PC-9 (cell line): ENCODE measurements at regions not wholly inside any gene's neighbourhood (a gene's known extent, or its start where the extent isn't known, plus 50 kb on each side); places are given as distances from the start of the nearest gene placed in this dataset.

Experiments
- BruUV-seq: library from RNA; stranded (reverse); fragments of 400-500 nt; replicated peaks from 2 replicates; lab custom pipeline; 2021; lab: Mats Ljungman, UMichigan
- CTCF ChIA-PET: fragments of 300-600 bp; sonication (Branson Sonifier 250); formaldehyde crosslinking; loops from one replicate; lab custom pipeline; 2022; ENCODE audit warnings: antibody characterized with exemption; lab: Charles Lee
- POLR2A ChIA-PET: fragments of 300-600 bp; sonication (Branson Sonifier 250); formaldehyde crosslinking; loops from one replicate; lab custom pipeline; 2022; ENCODE audit warnings: antibody characterized with exemption; ENCODE audit not compliant: unreplicated experiment; lab: Charles Lee
- DNase-seq, 2 experiments: peaks; one replicate each; pipeline versions ENCODE4 v3.0.0 to v3.0.0-alpha.2; 2015 to 2022; ENCODE audit warnings: mixed read lengths in 1 of 2
- H2AFZ ChIP-seq: fragments of 200-600 bp; sonication (generic); 2 replicates; pipeline ENCODE4 v1.8.1; 2017; ENCODE audit warnings: antibody characterized with exemption
- H3F3A ChIP-seq: fragments of 200-600 bp; sonication (generic); 2 replicates; pipeline ENCODE4 v1.8.1; 2017; ENCODE audit warnings: antibody characterized with exemption, mild to moderate bottlenecking, low read depth; ENCODE audit not compliant: insufficient read depth
- H3K27ac ChIP-seq: fragments of 200-600 bp; sonication (generic); 2 replicates; pipeline ENCODE4 v1.6.1; 2016; ENCODE audit warnings: mixed run types
- H3K27me3 ChIP-seq: fragments of 200-600 bp; sonication (generic); 2 replicates; pipeline ENCODE4 v1.6.1; 2016; ENCODE audit warnings: low read depth, mixed run types; ENCODE audit not compliant: insufficient read depth
- H3K36me3 ChIP-seq: fragments of 200-600 bp; sonication (generic); 2 replicates; pipeline ENCODE4 v1.6.1; 2016; ENCODE audit warnings: low read depth, mixed run types
- H3K4me1 ChIP-seq: fragments of 200-600 bp; sonication (generic); replicated peaks from 2 replicates; pipeline ENCODE4 v1.6.1; 2016; ENCODE audit warnings: mixed run types; ENCODE audit not compliant: insufficient read depth
- H3K4me2 ChIP-seq: fragments of 200-600 bp; sonication (generic); 2 replicates; pipeline ENCODE4 v1.6.1; 2017; ENCODE audit warnings: mixed run types
- H3K4me3 ChIP-seq: fragments of 200-600 bp; sonication (generic); 2 replicates; pipeline ENCODE4 v1.6.1; 2016; ENCODE audit warnings: mixed run types
- H3K79me2 ChIP-seq: fragments of 200-600 bp; sonication (generic); 2 replicates; pipeline ENCODE4 v1.6.1; 2017; ENCODE audit warnings: low read depth, mixed run types
- H3K9me2 ChIP-seq: fragments of 200-600 bp; sonication (generic); 2 replicates; pipeline ENCODE4 v1.8.1; 2017; ENCODE audit warnings: mild to moderate bottlenecking; ENCODE audit not compliant: insufficient read depth
- H3K9me3 ChIP-seq: fragments of 200-600 bp; sonication (generic); 2 replicates; pipeline ENCODE4 v1.8.1; 2016; ENCODE audit warnings: low read depth; ENCODE audit not compliant: insufficient read depth
- H4K20me1 ChIP-seq: fragments of 200-600 bp; sonication (generic); 2 replicates; pipeline ENCODE4 v1.8.1; 2017; ENCODE audit not compliant: insufficient read depth
- CTCF ChIP-seq: fragments of 200-600 bp; sonication (generic); conservative IDR thresholded peaks from 2 replicates; pipeline ENCODE4 v1.6.1; 2017; ENCODE audit warnings: mixed run types, antibody characterized with exemption, mild to moderate bottlenecking, moderate library complexity
- EZH2 ChIP-seq: fragments of 200-600 bp; sonication (generic); IDR thresholded peaks from 2 replicates; pipeline ENCODE4 v1.8.0; 2017; ENCODE audit warnings: antibody characterized with exemption, low read depth
- intact Hi-C: fragments of 100-400 bp; cut with micrococcal nuclease; formaldehyde crosslinking; loops from one replicate; pipeline ENCODE4 v1.10.0; 2022; ENCODE audit not compliant: unreplicated experiment

- H3K4me2 ChIP-seq, result no peak overlapping the region
- no peak for TF ChIP-seq CTCF
- no peak for TF ChIP-seq EZH2
Observed at GRCh38 chr2:190815226-190815625, 65.4 kb upstream of the GLS start.

GRCh38 chr2:190817082-190817481 lies 63.5 kb upstream of the GLS start:
- Histone ChIP-seq H3K9me3 (no peaks in the 10 kb centered on the region), H3K9me2 (no peaks in the 10 kb centered on the region), H3K4me1 (no peaks in the 10 kb centered on the region), H2AFZ (no peak overlapping the region), H3K27ac (no peak overlapping the region), H3K4me3 (no peak overlapping the region), H3K27me3 (no peaks in the 10 kb centered on the region), H3K4me2 (no peak overlapping the region), H3F3A (no peaks in the 10 kb centered on the region), H3K79me2 (no peaks in the 10 kb centered on the region), H3K36me3 (no peaks in the 10 kb centered on the region), H4K20me1 (no peaks in the 10 kb centered on the region)
- CTCF ChIA-PET, result no interaction called here
- POLR2A ChIA-PET, result no interaction called here
- no peak for TF ChIP-seq CTCF
- no peak for TF ChIP-seq EZH2
- DNase-seq, result no peak
- intact Hi-C loops, result no loop called here
- BruUV-seq, result no TSS peak

More at GRCh38 chr2:190815226-190815625, 65.4 kb upstream of the GLS start:
- Histone ChIP-seq H4K20me1 (no peaks in the 10 kb centered on the region), H3K9me3 (no peaks in the 10 kb centered on the region), H3K4me3 (no peak overlapping the region), H3K27ac (no peak overlapping the region), H2AFZ (no peak overlapping the region), H3K27me3 (no peaks in the 10 kb centered on the region), H3F3A (no peaks in the 10 kb centered on the region), H3K36me3 (no peaks in the 10 kb centered on the region), H3K4me1 (no peaks in the 10 kb centered on the region), H3K79me2 (no peaks in the 10 kb centered on the region), H3K9me2 (no peaks in the 10 kb centered on the region)
- POLR2A ChIA-PET, result no interaction called here
- BruUV-seq, result no TSS peak
- CTCF ChIA-PET, result no interaction called here
- intact Hi-C loops, result no loop called here
- DNase-seq, result no peak

- no peak overlapping the region for H3K27ac ChIP-seq
- intact Hi-C loops, result no loop called here
- no peaks in the 10 kb centered on the region for H3K36me3 ChIP-seq
- DNase-seq, result no peak
- no peaks in the 10 kb centered on the region for H3F3A ChIP-seq
- no TSS peak for BruUV-seq
- no peaks in the 10 kb centered on the region for H4K20me1 ChIP-seq
- H3K4me1 ChIP-seq, result peaks cover 6% of the 10 kb centered on the region; the same call in 1 of the 2 replicates
- ChIA-PET POLR2A (interaction anchor here (0.6 kb wide), 1 partner anchor 351 kb away, joined by 4 read pairs; no protein-coding TSS in a partner anchor), CTCF (no interaction called here)
- no peaks in the 10 kb centered on the region for H3K9me3 ChIP-seq
- TF ChIP-seq CTCF (no peak), EZH2 (no peak)
- no peak overlapping the region for H2AFZ ChIP-seq
- H3K4me2 ChIP-seq, result no peak overlapping the region
- H3K9me2 ChIP-seq, result no peaks in the 10 kb centered on the region
- no peaks in the 10 kb centered on the region for H3K79me2 ChIP-seq
- H3K27me3 ChIP-seq, result no peaks in the 10 kb centered on the region
- no peak overlapping the region for H3K4me3 ChIP-seq
Observed at GRCh38 chr2:190819840-190820301, 60.8 kb upstream of the GLS start.
